C4-2B (cell line): ENCODE measurements at regions not wholly inside any gene's neighbourhood (a gene's known extent, or its start where the extent isn't known, plus 50 kb on each side); places are given as distances from the start of the nearest gene placed in this dataset.

Source experiments
- CTCF ChIP-seq: fragments of 450-650 bp; conservative IDR thresholded peaks from 2 replicates; pipeline ENCODE4 v1.5.1; 2017; ENCODE audit warnings: mild to moderate bottlenecking
- ZFX ChIP-seq: fragments of 450-650 bp; IDR thresholded peaks from 2 replicates; pipeline ENCODE4 v1.6.1; 2017

- no peak for TF ChIP-seq CTCF
- TF ChIP-seq ZFX = no peak
Measured at GRCh38 chr4:189305500-189305899, 635.2 kb upstream of the FRG1 start.
